Endothelial cell of hepatic sinusoid (primary cell): ENCODE measurements at regions not wholly inside any gene's neighbourhood (a gene's known extent, or its start where the extent isn't known, plus 50 kb on each side); places are given as distances from the start of the nearest gene placed in this dataset.
"Not testable (repeated sequence)": the region's sequence is repeated elsewhere in the genome, so short reads cannot be mapped to it uniquely, and the experiment has no call there.

Experiments
- in situ Hi-C: cut with HindIII; loops from 2 replicates; pipeline ENCODE4 v1.10.0; 2017; ENCODE audit warnings: low sequenced_read_pairs

DNA sequence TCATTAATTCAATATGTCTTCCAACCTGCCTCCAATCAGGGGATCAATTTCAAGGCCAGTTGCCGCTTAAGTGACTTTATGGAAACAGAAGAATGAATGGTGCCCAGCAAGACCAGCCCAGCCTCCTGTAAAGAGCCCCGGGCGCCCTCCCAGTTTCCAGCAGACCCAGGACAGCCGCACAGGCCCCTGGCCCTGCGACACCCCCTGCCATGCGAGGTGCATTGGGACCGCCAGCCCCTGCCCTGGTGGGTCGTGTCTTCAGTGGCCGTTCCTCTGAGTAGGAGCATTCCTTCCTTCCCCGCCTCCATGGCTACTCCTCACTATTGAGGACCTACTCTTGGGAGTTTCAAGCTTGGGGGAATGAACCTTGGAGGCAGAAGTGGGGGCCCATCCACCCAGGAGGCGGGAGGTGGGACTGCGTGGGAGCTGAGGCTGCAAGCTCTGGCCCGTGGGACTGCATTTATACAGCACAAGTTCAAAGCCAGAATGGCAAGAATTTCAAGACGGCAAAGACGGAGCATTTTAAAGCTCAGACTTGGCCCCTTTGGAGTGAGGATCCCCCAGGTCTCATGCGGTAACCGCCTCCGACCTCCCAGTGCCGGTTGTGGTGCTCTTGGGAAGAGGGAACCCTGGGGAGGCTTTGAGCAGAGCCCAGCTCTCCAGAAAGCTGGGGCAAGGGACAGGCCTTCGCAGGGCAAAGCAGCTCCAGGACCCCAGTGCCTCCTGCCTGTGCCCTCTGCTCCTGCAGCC, 73.1 kb upstream of the ACTRT2 start:
- in situ Hi-C loops: no loop called here

DNA sequence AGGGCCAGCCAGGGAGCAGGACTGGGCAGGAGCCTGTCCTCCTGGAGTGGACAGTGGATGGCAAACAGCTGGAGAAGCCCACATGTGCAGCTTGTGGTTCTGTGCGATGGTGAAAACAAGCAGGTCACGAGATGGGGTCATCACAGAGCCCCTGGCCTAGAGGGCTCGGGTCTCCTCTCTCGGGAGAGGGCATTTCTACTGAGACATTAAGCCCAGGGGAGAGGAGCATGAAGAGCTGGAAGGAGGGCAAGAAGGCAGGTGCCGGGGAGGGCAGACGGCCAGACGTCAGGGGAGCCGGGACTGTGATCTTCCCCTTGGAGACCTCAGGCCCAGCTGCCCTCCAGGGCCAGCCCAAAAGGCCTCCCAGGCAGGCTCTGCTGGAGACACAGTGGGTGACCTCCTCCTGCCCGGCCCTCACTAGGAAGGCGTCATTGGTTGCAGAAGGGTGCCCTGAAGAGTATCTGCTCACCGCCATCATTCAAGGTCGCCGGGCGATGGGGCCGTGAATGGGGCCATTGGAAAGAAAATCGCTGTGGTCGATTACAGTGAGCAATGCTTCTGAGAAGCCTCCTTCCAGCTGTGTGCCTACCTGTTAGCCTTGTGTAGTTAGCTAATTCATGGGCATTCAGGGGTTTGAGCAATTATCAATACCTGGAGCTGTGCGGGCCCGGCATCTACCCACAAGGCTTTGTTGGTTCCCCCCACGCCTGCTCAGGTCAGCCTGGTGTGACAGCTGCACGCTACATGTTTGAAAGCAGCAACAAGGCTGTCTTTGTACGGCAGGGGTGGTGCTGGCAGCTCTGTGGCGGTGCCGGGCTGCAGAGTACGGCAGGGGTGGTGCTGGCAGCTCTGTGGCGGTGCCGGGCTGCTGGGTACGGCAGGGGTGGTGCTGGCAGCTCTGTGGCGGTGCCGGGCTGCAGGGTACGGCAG, 72.3 kb upstream of the ACTRT2 start:
- in situ Hi-C loops: no loop called here

- in situ Hi-C loops: no loop called here
These were observed 71.0 kb upstream of the ACTRT2 start for GRCh38 chr1:2949966-2950925.

GRCh38 chr1:2950926-2951305, 70.4 kb upstream of the ACTRT2 start:
- in situ Hi-C loops: no loop called here

DNA sequence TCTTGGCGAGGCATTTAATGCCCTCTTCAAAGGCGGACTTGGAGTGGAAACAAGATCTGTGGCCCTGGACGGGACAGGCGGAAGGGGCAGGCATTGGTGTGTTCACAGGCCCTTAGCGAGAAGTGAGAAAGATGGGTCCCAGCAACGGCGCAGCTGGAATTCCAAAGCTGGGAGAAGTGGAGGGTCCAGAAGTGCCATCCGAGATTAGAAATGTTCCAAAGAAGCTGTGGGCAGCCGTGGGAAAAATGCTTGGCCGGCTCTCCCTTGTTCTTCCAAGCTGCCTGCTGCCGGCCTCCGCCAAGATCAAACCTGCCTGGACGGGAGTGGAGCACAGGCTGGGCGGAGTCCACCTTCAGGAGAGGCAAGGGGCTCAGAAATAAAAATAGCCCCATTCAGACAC, 69.4 kb upstream of the ACTRT2 start:
- in situ Hi-C loops: no loop called here

- in situ Hi-C loops: no loop called here
These were observed 68.9 kb upstream of the ACTRT2 start for GRCh38 chr1:2952371-2952770.

DNA sequence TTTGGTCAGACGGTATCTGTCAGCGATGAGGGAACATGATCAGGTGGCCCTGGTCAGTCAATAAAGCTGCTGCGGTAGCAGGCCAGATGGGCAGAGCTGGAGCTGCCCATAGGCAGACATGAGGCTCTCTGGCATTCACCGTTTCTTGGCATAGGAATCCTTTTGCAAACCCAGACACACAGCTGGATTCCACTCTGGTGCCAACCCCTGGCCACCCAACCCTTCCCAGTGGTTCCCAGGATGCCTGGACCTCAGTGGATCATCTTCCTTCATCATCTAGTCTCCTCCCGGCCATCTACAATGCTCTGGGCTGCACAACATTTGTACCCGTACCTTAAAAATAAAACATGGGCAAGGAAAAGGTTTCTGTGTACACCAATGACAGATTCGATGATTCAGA, 68.3 kb upstream of the ACTRT2 start:
- in situ Hi-C loops: no loop called here

GRCh38 chr1:2953688-2954285, 67.5 kb upstream of the ACTRT2 start:
- in situ Hi-C loops: no loop called here

GRCh38 chr1:2955652-2956051, 65.6 kb upstream of the ACTRT2 start:
- in situ Hi-C loops: no loop called here

DNA sequence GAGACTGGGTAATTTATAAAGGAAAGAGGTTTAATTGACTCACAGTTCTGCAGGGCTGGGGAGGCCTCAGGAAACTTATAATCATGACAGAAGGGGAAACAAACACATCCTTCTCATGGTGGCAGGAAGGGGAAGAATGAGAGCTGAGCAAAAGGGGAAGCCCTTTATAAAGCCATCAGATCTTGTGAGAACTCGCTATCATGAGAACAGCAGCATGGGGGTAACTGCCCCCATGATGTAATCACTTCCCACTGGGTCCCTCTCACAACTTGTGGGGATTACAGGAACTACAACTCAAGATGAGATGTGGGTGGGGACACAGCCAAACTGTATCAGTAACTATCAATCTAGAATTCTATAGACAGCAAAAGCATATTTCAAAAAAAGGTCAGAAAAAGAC, 64.7 kb upstream of the ACTRT2 start:
- in situ Hi-C loops: no loop called here

DNA sequence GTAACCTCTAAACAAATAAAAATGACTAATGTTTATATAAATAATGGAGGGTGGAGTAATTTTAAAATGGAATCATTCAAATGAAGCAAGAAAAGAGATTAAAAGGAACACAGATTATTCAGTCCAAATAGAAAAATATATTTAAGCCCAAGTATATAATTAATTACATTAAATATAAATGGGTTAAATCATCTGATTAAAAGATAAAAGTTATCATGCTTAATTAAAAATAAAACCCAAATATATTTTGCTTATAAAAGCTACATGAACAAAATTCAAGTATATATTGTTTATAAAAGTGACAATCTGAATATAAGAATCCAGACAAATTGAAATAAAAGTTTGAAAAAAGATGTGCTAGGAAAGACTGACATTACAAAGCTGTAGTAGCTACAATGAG, 63.9 kb upstream of the ACTRT2 start:
- in situ Hi-C loops: no loop called here

DNA sequence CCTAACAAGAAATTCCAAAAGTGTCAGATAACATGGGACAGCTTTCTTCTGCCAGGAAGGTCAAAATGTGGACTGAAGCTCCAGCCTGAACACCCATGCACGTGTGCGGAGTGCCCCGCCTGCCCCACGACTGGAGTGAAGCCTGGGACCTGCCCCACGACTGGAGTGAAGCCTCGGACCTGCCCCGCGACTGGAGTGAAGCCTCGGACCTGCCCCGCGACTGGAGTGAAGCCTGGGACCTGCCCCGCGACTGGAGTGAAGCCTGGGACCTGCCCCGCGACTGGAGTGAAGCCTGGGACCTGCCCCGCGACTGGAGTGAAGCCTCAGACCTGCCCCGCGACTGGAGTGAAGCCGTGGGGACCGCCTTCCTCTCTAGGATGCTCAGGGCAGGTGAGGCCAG, 61.4 kb upstream of the ACTRT2 start:
- in situ Hi-C loops: not testable (repeated sequence)

DNA sequence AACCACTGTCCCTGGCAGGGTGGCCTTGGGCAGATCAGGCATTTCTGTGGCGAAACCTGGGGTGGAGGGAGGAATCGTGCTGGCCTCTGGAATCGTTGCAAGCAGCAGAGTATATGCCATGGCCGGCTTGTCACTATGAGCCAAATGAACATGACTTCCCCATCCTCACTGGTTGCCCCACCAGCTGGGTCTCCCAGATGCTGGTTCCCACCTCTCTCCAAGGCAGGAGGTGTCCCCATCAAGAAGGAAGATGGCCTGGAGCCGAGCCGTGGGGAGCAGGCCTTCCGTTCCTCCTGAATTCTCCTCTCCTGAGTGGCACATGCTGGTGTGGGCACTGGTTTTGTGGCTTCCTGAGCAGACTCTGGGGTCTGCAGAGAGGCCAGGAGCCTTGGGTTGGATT, 60.2 kb upstream of the ACTRT2 start:
- in situ Hi-C loops: no loop called here

DNA sequence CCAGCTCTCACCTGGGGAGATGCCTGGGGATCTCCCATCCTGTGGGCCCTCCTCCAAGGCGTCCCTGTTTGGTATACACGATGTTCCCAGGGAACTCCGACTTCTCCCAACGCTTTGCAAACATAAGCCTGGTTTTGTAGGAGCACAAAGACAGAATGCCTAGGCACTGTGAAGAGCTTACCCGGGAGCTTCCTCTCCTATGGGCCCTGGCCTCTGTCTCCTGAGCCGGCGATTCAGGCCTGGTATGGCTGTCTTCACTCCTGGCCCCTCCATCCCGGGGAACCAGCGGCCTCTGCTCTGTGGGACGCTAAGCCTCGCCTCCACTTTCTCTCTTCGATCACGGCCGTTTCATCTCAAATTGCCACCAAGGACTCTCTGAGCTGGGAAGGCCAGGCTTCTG, 59.6 kb upstream of the ACTRT2 start:
- in situ Hi-C loops: no loop called here

GRCh38 chr1:2962061-2962460, 59.2 kb upstream of the ACTRT2 start:
- in situ Hi-C loops: no loop called here

DNA sequence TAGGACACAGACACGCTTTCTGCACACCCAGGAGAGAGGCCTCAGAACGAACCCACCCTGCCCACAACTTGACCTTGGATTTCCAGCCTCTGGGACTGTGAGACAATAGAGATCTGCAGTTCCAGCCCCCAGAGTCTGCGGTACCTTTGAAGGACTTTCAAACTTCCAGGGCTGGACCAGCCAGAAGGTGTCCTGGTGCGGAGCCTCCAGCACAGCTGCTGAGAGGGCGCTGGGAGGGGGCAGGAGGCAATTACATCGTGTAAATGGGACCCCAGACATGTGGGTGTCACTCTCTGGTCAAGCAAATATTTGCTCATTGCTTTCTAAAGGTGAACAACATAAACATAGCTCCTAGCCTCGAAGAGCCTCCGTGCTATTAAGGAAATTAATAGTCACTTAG, 58.7 kb upstream of the ACTRT2 start:
- in situ Hi-C loops: no loop called here

GRCh38 chr1:2962946-2963345, 58.3 kb upstream of the ACTRT2 start:
- in situ Hi-C loops: no loop called here

GRCh38 chr1:2965676-2966075, 55.6 kb upstream of the ACTRT2 start:
- in situ Hi-C loops: no loop called here

- in situ Hi-C loops: no loop called here
These were observed 54.6 kb upstream of the ACTRT2 start for GRCh38 chr1:2966449-2967328.

DNA sequence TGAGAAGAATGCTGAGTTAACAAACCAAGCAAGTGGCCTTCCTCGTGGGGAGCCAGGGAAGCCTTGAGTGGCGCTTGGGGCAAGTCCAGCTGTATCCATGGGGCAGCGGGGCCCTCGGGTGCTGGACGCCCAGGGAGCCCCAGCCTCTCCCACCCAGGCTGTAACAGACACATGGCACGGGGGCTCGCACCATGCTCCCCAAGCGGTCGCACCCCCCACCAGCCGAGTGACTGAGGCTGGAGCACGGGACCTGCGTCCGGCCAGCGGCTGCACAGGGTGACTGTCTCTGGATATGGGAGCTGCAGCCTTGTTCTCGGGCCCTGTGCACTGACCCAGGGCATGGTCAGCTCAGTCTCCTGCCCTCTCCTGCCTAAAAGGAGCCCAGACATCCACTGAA, 53.9 kb upstream of the ACTRT2 start:
- in situ Hi-C loops: no loop called here
